Neural progenitor cell (in vitro differentiated cells): ENCODE measurements at regions not wholly inside any gene's neighbourhood (a gene's known extent, or its start where the extent isn't known, plus 50 kb on each side); places are given as distances from the start of the nearest gene placed in this dataset.

Experiments used
- DNase-seq: peaks from one replicate; pipeline ENCODE4 v3.0.0-alpha.2; 2016; ENCODE audit warnings: low spot score
- H2AFZ ChIP-seq: fragments of 200-600 bp; sonication (generic); replicated peaks from 2 replicates; pipeline ENCODE4 v1.6.1; 2016; ENCODE audit warnings: antibody characterized with exemption
- H3F3A ChIP-seq: fragments of 200-600 bp; sonication (generic); 2 replicates; pipeline ENCODE4 v1.6.1; 2016; ENCODE audit warnings: antibody characterized with exemption, low read depth
- H3K27ac ChIP-seq: fragments of 200-600 bp; sonication (generic); 2 replicates; pipeline ENCODE4 v1.5.1; 2016; ENCODE audit warnings: mild to moderate bottlenecking
- H3K27me3 ChIP-seq: fragments of 200-600 bp; sonication (generic); 2 replicates; pipeline ENCODE4 v1.6.1; 2016; ENCODE audit warnings: mild to moderate bottlenecking, moderate library complexity
- H3K36me3 ChIP-seq: fragments of 200-600 bp; sonication (generic); 2 replicates; pipeline ENCODE4 v1.5.1; 2016
- H3K4me1 ChIP-seq: fragments of 200-600 bp; sonication (generic); 2 replicates; pipeline ENCODE4 v1.6.1; 2016; ENCODE audit warnings: mixed run types
- H3K4me2 ChIP-seq: fragments of 200-600 bp; sonication (generic); 2 replicates; pipeline ENCODE4 v1.6.1; 2016
- H3K4me3 ChIP-seq: fragments of 200-600 bp; sonication (generic); 2 replicates; pipeline ENCODE4 v1.5.1; 2016
- H3K79me2 ChIP-seq: fragments of 200-600 bp; sonication (generic); 2 replicates; pipeline ENCODE4 v1.6.1; 2016; ENCODE audit warnings: low read depth
- H3K9ac ChIP-seq: fragments of 200-600 bp; sonication (generic); 2 replicates; pipeline ENCODE4 v1.6.1; 2016
- H3K9me3 ChIP-seq: fragments of 200-600 bp; sonication (generic); 2 replicates; pipeline ENCODE4 v1.5.1; 2016; ENCODE audit warnings: low read depth
- H4K20me1 ChIP-seq: fragments of 200-600 bp; sonication (generic); 2 replicates; pipeline ENCODE4 v1.6.1; 2016; ENCODE audit warnings: low read depth
- H3K27ac Mint-ChIP-seq: 3 replicates; pipeline ENCODE4 v1.8.0; 2021; ENCODE audit warnings: mixed read lengths
- H3K27me3 Mint-ChIP-seq: 2 replicates; pipeline ENCODE4 v1.8.0; 2022; ENCODE audit warnings: low read depth, mild to moderate bottlenecking, inconsistent platforms, moderate library complexity, mixed read lengths; ENCODE audit not compliant: insufficient read depth
- H3K36me3 Mint-ChIP-seq: 3 replicates; pipeline ENCODE4 v1.8.0; 2021; ENCODE audit warnings: mixed read lengths
- H3K4me1 Mint-ChIP-seq: 3 replicates; pipeline ENCODE4 v1.8.0; 2021; ENCODE audit warnings: mixed read lengths
- H3K4me3 Mint-ChIP-seq: 3 replicates; pipeline ENCODE4 v1.8.0; 2021; ENCODE audit warnings: mild to moderate bottlenecking, moderate library complexity, mixed read lengths
- H3K9me3 Mint-ChIP-seq: 3 replicates; pipeline ENCODE4 v1.8.0; 2020; ENCODE audit warnings: mixed read lengths
- EZH2 ChIP-seq: fragments of 200-600 bp; sonication (generic); IDR thresholded peaks from 2 replicates; pipeline ENCODE4 v1.6.1; 2017; ENCODE audit warnings: antibody characterized with exemption, mild to moderate bottlenecking, moderate library complexity
- EZH2phosphoT487 ChIP-seq: fragments of 200-600 bp; sonication (generic); IDR thresholded peaks from 2 replicates; pipeline ENCODE4 v1.6.1; 2017; ENCODE audit warnings: antibody characterized with exemption
- TF ChIP-seq, protein P1 (sequence below): fragments of 200-600 bp; sonication (generic); IDR thresholded peaks from 2 replicates; pipeline ENCODE4 v1.5.1; 2017; ENCODE audit warnings: antibody characterized with exemption, mild to moderate bottlenecking

GRCh38 chr16:49052846-49053245 lies 228.8 kb downstream of the CBLN1 start:
- no peaks in the 10 kb centered on the region for H4K20me1 ChIP-seq
- TF ChIP-seq EZH2 (no peak), EZH2phosphoT487 (no peak)
- TF ChIP-seq, protein P1, sequence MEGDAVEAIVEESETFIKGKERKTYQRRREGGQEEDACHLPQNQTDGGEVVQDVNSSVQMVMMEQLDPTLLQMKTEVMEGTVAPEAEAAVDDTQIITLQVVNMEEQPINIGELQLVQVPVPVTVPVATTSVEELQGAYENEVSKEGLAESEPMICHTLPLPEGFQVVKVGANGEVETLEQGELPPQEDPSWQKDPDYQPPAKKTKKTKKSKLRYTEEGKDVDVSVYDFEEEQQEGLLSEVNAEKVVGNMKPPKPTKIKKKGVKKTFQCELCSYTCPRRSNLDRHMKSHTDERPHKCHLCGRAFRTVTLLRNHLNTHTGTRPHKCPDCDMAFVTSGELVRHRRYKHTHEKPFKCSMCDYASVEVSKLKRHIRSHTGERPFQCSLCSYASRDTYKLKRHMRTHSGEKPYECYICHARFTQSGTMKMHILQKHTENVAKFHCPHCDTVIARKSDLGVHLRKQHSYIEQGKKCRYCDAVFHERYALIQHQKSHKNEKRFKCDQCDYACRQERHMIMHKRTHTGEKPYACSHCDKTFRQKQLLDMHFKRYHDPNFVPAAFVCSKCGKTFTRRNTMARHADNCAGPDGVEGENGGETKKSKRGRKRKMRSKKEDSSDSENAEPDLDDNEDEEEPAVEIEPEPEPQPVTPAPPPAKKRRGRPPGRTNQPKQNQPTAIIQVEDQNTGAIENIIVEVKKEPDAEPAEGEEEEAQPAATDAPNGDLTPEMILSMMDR, result no peak
- H3K36me3 ChIP-seq, result no peaks in the 10 kb centered on the region
- no peak overlapping the region for H3K27ac ChIP-seq
- H3K79me2 ChIP-seq, result no peaks in the 10 kb centered on the region
- H3K27me3 ChIP-seq, result no peaks in the 10 kb centered on the region
- Mint-ChIP-seq H3K27ac (no peak overlapping the region), H3K4me3 (no peak overlapping the region), H3K36me3 (no peaks in the 10 kb centered on the region), H3K27me3 (peaks cover 10% of the 10 kb centered on the region), H3K9me3 (no peaks in the 10 kb centered on the region), H3K4me1 (peaks cover 37% of the 10 kb centered on the region)
- H3K4me2 ChIP-seq, result peak overlapping the region; percentile 47
- peaks cover 26% of the 10 kb centered on the region for H3K4me1 ChIP-seq
- H3K9me3 ChIP-seq, result no peaks in the 10 kb centered on the region
- peaks cover 21% of the 10 kb centered on the region for H3F3A ChIP-seq
- no peak overlapping the region for H3K9ac ChIP-seq
- DNase-seq, result peak; percentile 55
- no peak overlapping the region for H3K4me3 ChIP-seq
- no peak overlapping the region for H2AFZ ChIP-seq

DNA sequence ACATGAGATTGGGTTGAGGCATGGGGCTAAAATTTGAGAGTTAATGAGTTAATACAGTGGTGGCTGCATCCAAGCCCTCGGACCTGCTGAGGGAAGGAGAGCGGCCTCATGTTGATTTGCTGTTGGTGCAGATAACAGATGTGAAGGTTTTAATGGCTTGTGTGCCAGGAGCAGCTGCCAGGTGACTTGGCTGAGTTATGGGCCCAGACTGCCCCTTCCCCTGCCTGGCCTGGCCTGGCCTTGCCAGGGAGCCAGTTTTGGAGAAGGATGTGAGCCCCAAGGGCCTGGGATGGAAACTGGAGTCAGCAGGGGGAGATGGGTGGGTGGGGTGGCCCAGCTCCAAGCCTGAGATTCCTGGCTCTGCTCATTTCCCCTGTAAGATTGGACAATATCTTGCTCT lies 230.1 kb downstream of the CBLN1 start:
- Histone ChIP-seq H3K36me3 (no peaks in the 10 kb centered on the region), H2AFZ (no peak overlapping the region), H3K79me2 (no peaks in the 10 kb centered on the region), H3K9ac (no peak overlapping the region), H3F3A (peaks cover 21% of the 10 kb centered on the region), H3K27ac (no peak overlapping the region), H3K4me2 (no peak overlapping the region), H4K20me1 (no peaks in the 10 kb centered on the region), H3K4me3 (no peak overlapping the region), H3K9me3 (no peaks in the 10 kb centered on the region), H3K27me3 (no peaks in the 10 kb centered on the region), H3K4me1 (peaks cover 24% of the 10 kb centered on the region)
- DNase-seq, result no peak
- Mint-ChIP-seq H3K36me3 (no peaks in the 10 kb centered on the region), H3K4me3 (no peak overlapping the region), H3K9me3 (no peaks in the 10 kb centered on the region), H3K4me1 (peaks cover 37% of the 10 kb centered on the region), H3K27me3 (peaks cover 8% of the 10 kb centered on the region), H3K27ac (no peak overlapping the region)
- TF ChIP-seq, protein P1, result no peak

DNA sequence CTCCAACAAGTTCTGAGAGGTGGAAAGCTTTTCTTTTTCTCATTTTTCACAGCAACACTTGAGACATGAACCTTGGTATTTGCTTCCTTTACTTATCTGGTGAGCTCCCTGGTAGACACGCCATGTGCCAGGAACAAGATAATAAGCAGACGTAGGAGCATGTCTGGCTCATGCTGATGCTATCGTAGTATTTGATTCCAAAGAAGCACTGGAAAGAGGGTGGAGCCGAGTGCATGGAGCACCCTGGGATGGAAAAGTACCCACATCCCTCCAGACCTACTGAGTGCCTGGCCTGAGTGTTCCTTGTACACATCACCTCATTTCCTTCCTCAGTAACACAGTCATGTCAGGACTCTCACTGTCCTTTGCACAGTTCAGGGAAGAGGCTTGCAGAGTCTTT lies 231.0 kb downstream of the CBLN1 start:
- H3K9me3 Mint-ChIP-seq, result no peaks in the 10 kb centered on the region
- Histone ChIP-seq H3F3A (peaks cover 12% of the 10 kb centered on the region), H3K9ac (no peak overlapping the region), H2AFZ (peak overlapping the region; percentile 26), H3K4me3 (no peak overlapping the region), H4K20me1 (no peaks in the 10 kb centered on the region), H3K27me3 (no peaks in the 10 kb centered on the region), H3K9me3 (no peaks in the 10 kb centered on the region), H3K4me1 (peaks cover 15% of the 10 kb centered on the region), H3K36me3 (no peaks in the 10 kb centered on the region), H3K79me2 (no peaks in the 10 kb centered on the region), H3K27ac (no peak overlapping the region), H3K4me2 (no peak overlapping the region)
- no peaks in the 10 kb centered on the region for H3K36me3 Mint-ChIP-seq
- no peak for DNase-seq
- peaks cover 8% of the 10 kb centered on the region for H3K27me3 Mint-ChIP-seq
- H3K27ac Mint-ChIP-seq, result no peak overlapping the region
- TF ChIP-seq, protein P1, result no peak
- no peak for TF ChIP-seq EZH2
- TF ChIP-seq EZH2phosphoT487, result no peak
- no peak overlapping the region for H3K4me3 Mint-ChIP-seq
- H3K4me1 Mint-ChIP-seq, result peaks cover 29% of the 10 kb centered on the region

GRCh38 chr16:49049644-49050043 lies 232.0 kb downstream of the CBLN1 start:
- Mint-ChIP-seq H3K9me3 (no peaks in the 10 kb centered on the region), H3K27ac (no peak overlapping the region), H3K4me1 (peaks cover 25% of the 10 kb centered on the region), H3K27me3 (peaks cover 8% of the 10 kb centered on the region), H3K4me3 (no peak overlapping the region), H3K36me3 (no peaks in the 10 kb centered on the region)
- H3K9ac ChIP-seq, result no peak overlapping the region
- no peaks in the 10 kb centered on the region for H3K79me2 ChIP-seq
- H3F3A ChIP-seq, result peaks cover 11% of the 10 kb centered on the region
- peaks cover 12% of the 10 kb centered on the region for H3K4me1 ChIP-seq
- no peak for DNase-seq
- H3K9me3 ChIP-seq, result no peaks in the 10 kb centered on the region
- no peak overlapping the region for H2AFZ ChIP-seq
- H3K4me2 ChIP-seq, result no peak overlapping the region
- no peak overlapping the region for H3K4me3 ChIP-seq
- H4K20me1 ChIP-seq, result no peaks in the 10 kb centered on the region
- H3K27me3 ChIP-seq, result no peaks in the 10 kb centered on the region
- H3K36me3 ChIP-seq, result no peaks in the 10 kb centered on the region
- no peak for TF ChIP-seq EZH2phosphoT487
- no peak for TF ChIP-seq EZH2
- TF ChIP-seq, protein P1, result no peak
- H3K27ac ChIP-seq, result no peak overlapping the region
